Transverse colon (tissue), 4 donors: ENCODE measurements at regions not wholly inside any gene's neighbourhood (a gene's known extent, or its start where the extent isn't known, plus 50 kb on each side); places are given as distances from the start of the nearest gene placed in this dataset.

Experiments
- CTCF ChIP-seq, 5 experiments: fragments of 200-600 bp in 3 of 5; fragments of 450-650 bp in 2 of 5; sonication (generic) in 3 of 5; IDR thresholded peaks; 1 replicate in 2 of 5; 2 replicates in 3 of 5; pipeline ENCODE4 v1.5.1; 2016 to 2017; ENCODE audit warnings: antibody characterized with exemption in 5 of 5, inconsistent platforms in 3 of 5, mild to moderate bottlenecking in 2 of 5, moderate library complexity in 1 of 5
- EP300 ChIP-seq: sonication (generic); formaldehyde crosslinking; IDR thresholded peaks from one replicate; pipeline ENCODE4 v1.6.1; 2017; ENCODE audit warnings: antibody characterized with exemption, low read depth
- POLR2A ChIP-seq: fragments of 450-650 bp; IDR thresholded peaks from one replicate; pipeline ENCODE4 v1.6.1; 2016; ENCODE audit warnings: antibody characterized with exemption, mild to moderate bottlenecking, moderate library complexity
- POLR2AphosphoS5 ChIP-seq, 3 donors: sonication (generic); formaldehyde crosslinking; IDR thresholded peaks; one replicate each; pipeline ENCODE4 v1.6.1; 2016; ENCODE audit warnings: antibody characterized with exemption in 3 of 3

GRCh38 chr13:58056426-58056825 is 424.9 kb downstream of the PCDH17 start:
- TF ChIP-seq CTCF (IDR thresholded peaks at IDR 0.05) (no peak), POLR2A (no peak), POLR2AphosphoS5 (IDR thresholded peaks at IDR 0.05) (no peak), EP300 (no peak)
